ENCODE measurements at regions not wholly inside any gene's neighbourhood (a gene's known extent, or its start where the extent isn't known, plus 50 kb on each side); places are given as distances from the start of the nearest gene placed in this dataset.

DNA sequence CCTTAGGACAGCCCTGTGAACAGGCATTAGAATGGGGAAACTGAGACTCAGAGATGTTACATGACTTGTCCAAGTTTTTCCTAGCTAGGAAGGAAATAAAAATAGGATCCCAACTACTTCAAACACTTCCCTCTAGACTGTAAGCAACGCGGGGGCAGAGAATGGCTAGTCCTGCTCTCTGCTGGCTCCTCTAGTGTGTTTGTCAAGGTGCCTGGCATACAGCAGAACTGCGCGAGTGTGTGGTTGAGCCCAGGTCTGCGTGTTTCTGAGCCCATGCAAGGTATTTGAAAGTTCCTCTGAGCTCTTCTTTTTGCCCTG is 152.5 kb downstream of the MACROH2A1 start:
- TF ChIP-seq, protein P1, sequence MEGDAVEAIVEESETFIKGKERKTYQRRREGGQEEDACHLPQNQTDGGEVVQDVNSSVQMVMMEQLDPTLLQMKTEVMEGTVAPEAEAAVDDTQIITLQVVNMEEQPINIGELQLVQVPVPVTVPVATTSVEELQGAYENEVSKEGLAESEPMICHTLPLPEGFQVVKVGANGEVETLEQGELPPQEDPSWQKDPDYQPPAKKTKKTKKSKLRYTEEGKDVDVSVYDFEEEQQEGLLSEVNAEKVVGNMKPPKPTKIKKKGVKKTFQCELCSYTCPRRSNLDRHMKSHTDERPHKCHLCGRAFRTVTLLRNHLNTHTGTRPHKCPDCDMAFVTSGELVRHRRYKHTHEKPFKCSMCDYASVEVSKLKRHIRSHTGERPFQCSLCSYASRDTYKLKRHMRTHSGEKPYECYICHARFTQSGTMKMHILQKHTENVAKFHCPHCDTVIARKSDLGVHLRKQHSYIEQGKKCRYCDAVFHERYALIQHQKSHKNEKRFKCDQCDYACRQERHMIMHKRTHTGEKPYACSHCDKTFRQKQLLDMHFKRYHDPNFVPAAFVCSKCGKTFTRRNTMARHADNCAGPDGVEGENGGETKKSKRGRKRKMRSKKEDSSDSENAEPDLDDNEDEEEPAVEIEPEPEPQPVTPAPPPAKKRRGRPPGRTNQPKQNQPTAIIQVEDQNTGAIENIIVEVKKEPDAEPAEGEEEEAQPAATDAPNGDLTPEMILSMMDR (IDR thresholded peaks at IDR 0.05), result no peak
- TF ChIP-seq POLR2A (IDR thresholded peaks at IDR 0.05) (no peak), EP300 (IDR thresholded peaks at IDR 0.05) (no peak), POLR2AphosphoS5 (IDR thresholded peaks at IDR 0.05) (no peak)
